ENCODE measurements at regions not wholly inside any gene's neighbourhood (a gene's known extent, or its start where the extent isn't known, plus 50 kb on each side); places are given as distances from the start of the nearest gene placed in this dataset.

- TF ChIP-seq EP300 (IDR thresholded peaks at IDR 0.05) (no peak), POLR2A (IDR thresholded peaks at IDR 0.05; ENCODE audit: low read depth) (no peak), POLR2AphosphoS5 (IDR thresholded peaks at IDR 0.05) (no peak)
- TF ChIP-seq, protein P1, sequence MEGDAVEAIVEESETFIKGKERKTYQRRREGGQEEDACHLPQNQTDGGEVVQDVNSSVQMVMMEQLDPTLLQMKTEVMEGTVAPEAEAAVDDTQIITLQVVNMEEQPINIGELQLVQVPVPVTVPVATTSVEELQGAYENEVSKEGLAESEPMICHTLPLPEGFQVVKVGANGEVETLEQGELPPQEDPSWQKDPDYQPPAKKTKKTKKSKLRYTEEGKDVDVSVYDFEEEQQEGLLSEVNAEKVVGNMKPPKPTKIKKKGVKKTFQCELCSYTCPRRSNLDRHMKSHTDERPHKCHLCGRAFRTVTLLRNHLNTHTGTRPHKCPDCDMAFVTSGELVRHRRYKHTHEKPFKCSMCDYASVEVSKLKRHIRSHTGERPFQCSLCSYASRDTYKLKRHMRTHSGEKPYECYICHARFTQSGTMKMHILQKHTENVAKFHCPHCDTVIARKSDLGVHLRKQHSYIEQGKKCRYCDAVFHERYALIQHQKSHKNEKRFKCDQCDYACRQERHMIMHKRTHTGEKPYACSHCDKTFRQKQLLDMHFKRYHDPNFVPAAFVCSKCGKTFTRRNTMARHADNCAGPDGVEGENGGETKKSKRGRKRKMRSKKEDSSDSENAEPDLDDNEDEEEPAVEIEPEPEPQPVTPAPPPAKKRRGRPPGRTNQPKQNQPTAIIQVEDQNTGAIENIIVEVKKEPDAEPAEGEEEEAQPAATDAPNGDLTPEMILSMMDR (IDR thresholded peaks at IDR 0.05): no peak
- peaks cover 0 to 6% (median 0%) of the 10 kb centered on the region in 4 donors for H3K4me1 ChIP-seq
- no peak overlapping the region for H3K27ac ChIP-seq (replicated peaks in 1 of 4)
- no peaks in the 10 kb centered on the region for H3K36me3 ChIP-seq
- intact Hi-C loops (cut with DNase I): no loop called here
- DNase-seq (ENCODE audit: extremely low spot score): no peak
- H3K9me3 ChIP-seq: no peaks in the 10 kb centered on the region
- H3K27me3 ChIP-seq: no peaks in the 10 kb centered on the region
- 42% methylated on average over 5 of the region's 5 CpGs for WGBS
- H3K4me3 ChIP-seq: no peak overlapping the region
Measured at GRCh38 chr5:23703940-23704855, 196.8 kb downstream of the PRDM9 start.

GRCh38 chr5:23717486-23717885 is 210.1 kb downstream of the PRDM9 start:
- no peak overlapping the region for H3K4me3 ChIP-seq
- no peaks in the 10 kb centered on the region for H3K4me1 ChIP-seq
- no peaks in the 10 kb centered on the region for H3K9me3 ChIP-seq
- WGBS: 83% methylated on average over 3 of the region's 3 CpGs
- H3K36me3 ChIP-seq: no peaks in the 10 kb centered on the region
- DNase-seq (ENCODE audit: extremely low spot score): no peak
- H3K27ac ChIP-seq (replicated peaks in 1 of 4): no peak overlapping the region
- H3K27me3 ChIP-seq: no peaks in the 10 kb centered on the region
- TF ChIP-seq EP300 (IDR thresholded peaks at IDR 0.05): no peak
- intact Hi-C loops (cut with DNase I): no loop called here

DNA sequence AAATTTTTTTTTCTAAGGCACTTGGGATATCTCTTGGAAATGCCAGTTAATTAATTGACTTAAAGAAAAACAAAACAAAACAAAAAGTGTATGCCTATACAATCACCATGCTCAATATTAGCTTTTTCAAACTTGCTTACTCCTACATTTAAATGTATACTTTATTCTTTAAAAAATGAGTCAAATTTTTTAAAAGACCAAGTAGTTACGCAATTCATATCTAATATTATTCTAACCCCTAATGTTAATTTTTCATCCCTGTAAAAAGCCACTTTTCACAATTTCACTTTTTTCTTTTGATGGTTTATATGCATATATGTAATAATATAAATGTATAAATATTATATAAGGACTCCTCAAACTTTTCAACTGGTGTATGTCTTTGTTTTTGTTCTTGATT is 211.2 kb downstream of the PRDM9 start:
- TF ChIP-seq POLR2AphosphoS5 (IDR thresholded peaks at IDR 0.05): no peak
- TF ChIP-seq EP300 (IDR thresholded peaks at IDR 0.05): no peak
- no peak for TF ChIP-seq POLR2A (IDR thresholded peaks at IDR 0.05; ENCODE audit: low read depth)
- TF ChIP-seq, protein P1 (IDR thresholded peaks at IDR 0.05): no peak
- Histone ChIP-seq H3K4me3 (no peak overlapping the region), H3K27me3 (no peaks in the 10 kb centered on the region), H3K4me1 (no peaks in the 10 kb centered on the region), H3K36me3 (no peaks in the 10 kb centered on the region), H3K9me3 (no peaks in the 10 kb centered on the region), H3K27ac (replicated peaks in 1 of 4) (no peak overlapping the region)
- 88% methylated on average over 1 of the region's 1 CpG for WGBS
- no peak for DNase-seq (ENCODE audit: extremely low spot score)
- intact Hi-C loops (cut with DNase I): no loop called here

DNA sequence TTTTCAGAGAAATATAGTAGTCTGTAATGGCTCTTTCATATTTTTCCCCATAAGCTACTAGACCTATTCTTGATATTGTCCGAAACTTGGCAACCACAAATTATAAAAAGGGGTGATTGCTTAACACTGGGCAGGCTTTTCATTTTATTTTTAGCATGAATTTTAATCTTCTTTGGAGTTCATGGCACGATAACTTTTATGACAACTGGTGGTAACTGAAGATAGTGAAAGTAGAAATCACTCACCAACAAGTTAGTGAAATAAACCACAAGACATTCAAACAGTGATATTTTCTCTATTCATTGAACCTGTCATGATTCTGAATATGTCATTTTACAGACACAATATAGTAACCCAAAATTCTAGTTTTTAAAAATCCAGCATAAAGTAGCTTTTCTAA is 213.9 kb downstream of the PRDM9 start:
- Histone ChIP-seq H3K36me3 (no peaks in the 10 kb centered on the region), H3K27ac (replicated peaks in 1 of 4) (no peak overlapping the region), H3K4me1 (no peaks in the 10 kb centered on the region), H3K4me3 (no peak overlapping the region), H3K27me3 (no peaks in the 10 kb centered on the region), H3K9me3 (no peaks in the 10 kb centered on the region)
- TF ChIP-seq POLR2AphosphoS5 (IDR thresholded peaks at IDR 0.05): no peak
- TF ChIP-seq POLR2A (IDR thresholded peaks at IDR 0.05; ENCODE audit: low read depth): no peak
- TF ChIP-seq, protein P1 (IDR thresholded peaks at IDR 0.05): no peak
- TF ChIP-seq EP300 (IDR thresholded peaks at IDR 0.05): no peak
- no peak for DNase-seq (ENCODE audit: extremely low spot score)
- 60% methylated on average over 2 of the region's 2 CpGs for WGBS
- intact Hi-C loops (cut with DNase I): no loop called here

DNA sequence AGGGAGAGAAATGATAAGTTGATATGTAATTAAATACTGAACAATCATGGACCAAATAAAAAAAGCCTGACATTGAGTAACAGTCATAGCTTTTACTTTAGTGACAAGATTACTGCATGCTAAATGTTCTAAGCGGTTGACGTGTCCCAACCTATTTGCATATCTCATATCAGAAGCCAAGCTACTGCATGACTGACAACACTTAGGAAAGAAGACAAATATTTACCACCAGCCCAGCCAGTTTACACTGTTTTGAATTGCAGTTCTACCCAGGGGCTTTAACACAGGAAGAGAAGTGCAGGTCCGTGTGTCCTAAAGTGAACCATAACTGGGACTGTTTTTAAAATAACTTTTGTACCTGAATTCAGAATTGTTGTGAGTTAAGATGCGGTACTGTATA is 219.9 kb downstream of the PRDM9 start:
- Histone ChIP-seq H3K4me1 (no peaks in the 10 kb centered on the region), H3K36me3 (no peaks in the 10 kb centered on the region), H3K9me3 (no peaks in the 10 kb centered on the region), H3K4me3 (no peak overlapping the region), H3K27me3 (no peaks in the 10 kb centered on the region), H3K27ac (replicated peaks in 1 of 4) (no peak overlapping the region)
- no peak for TF ChIP-seq POLR2AphosphoS5 (IDR thresholded peaks at IDR 0.05)
- no peak for TF ChIP-seq EP300 (IDR thresholded peaks at IDR 0.05)
- TF ChIP-seq, protein P1 (IDR thresholded peaks at IDR 0.05): no peak
- TF ChIP-seq POLR2A (IDR thresholded peaks at IDR 0.05; ENCODE audit: low read depth): no peak
- no peak for DNase-seq (ENCODE audit: extremely low spot score)
- 93% methylated on average over 4 of the region's 4 CpGs for WGBS
- intact Hi-C loops (cut with DNase I): no loop called here

All from esophagus muscularis mucosa (tissue), 4 donors.